GM21576 (cell line): ENCODE measurements at regions not wholly inside any gene's neighbourhood (a gene's known extent, or its start where the extent isn't known, plus 50 kb on each side); places are given as distances from the start of the nearest gene placed in this dataset.
"Not testable (repeated sequence)": the region's sequence is repeated elsewhere in the genome, so short reads cannot be mapped to it uniquely, and the experiment has no call there.

Experiments used
- ATAC-seq: cut with Tn5 transposase; IDR thresholded peaks from one replicate; pipeline ENCODE4 v1.9.1; 2021; ENCODE audit warnings: mild to moderate bottlenecking, moderate library complexity; ENCODE audit not compliant: unreplicated experiment

- no peak for ATAC-seq
These were observed 98.9 kb upstream of the TAF11L2 start for GRCh38 chr5:17398866-17399835.

GRCh38 chr5:17399931-17400330 is 98.1 kb upstream of the TAF11L2 start:
- no peak for ATAC-seq

GRCh38 chr5:17400724-17401469 is 97.1 kb upstream of the TAF11L2 start:
- ATAC-seq, result no peak

GRCh38 chr5:17401470-17402288 is 96.4 kb upstream of the TAF11L2 start:
- ATAC-seq, result no peak

- ATAC-seq, result no peak
These were observed 95.5 kb upstream of the TAF11L2 start for GRCh38 chr5:17402289-17403121.

- no peak for ATAC-seq
These were observed 94.1 kb upstream of the TAF11L2 start for GRCh38 chr5:17403695-17404490.

- no peak for ATAC-seq
These were observed 92.1 kb upstream of the TAF11L2 start for GRCh38 chr5:17405976-17406375.

- no peak for ATAC-seq
These were observed 91.6 kb upstream of the TAF11L2 start for GRCh38 chr5:17406423-17406838.

GRCh38 chr5:17411436-17412402 is 86.3 kb upstream of the TAF11L2 start:
- ATAC-seq, result no peak

- ATAC-seq, result peak; percentile 72
These were observed 85.0 kb upstream of the TAF11L2 start for GRCh38 chr5:17412760-17413671.

GRCh38 chr5:17413691-17414090 is 84.3 kb upstream of the TAF11L2 start:
- no peak for ATAC-seq

GRCh38 chr5:17415321-17415758 is 82.7 kb upstream of the TAF11L2 start:
- ATAC-seq, result no peak

GRCh38 chr5:17416374-17416773 is 81.7 kb upstream of the TAF11L2 start:
- ATAC-seq, result not testable (repeated sequence)

- ATAC-seq, result no peak
These were observed 73.4 kb upstream of the TAF11L2 start for GRCh38 chr5:17424674-17425073.

GRCh38 chr5:17425385-17426070 is 72.5 kb upstream of the TAF11L2 start:
- no peak for ATAC-seq

- ATAC-seq, result peak; percentile 97
These were observed 71.8 kb upstream of the TAF11L2 start for GRCh38 chr5:17426104-17426749.
